ENCODE measurements at regions not wholly inside any gene's neighbourhood (a gene's known extent, or its start where the extent isn't known, plus 50 kb on each side); places are given as distances from the start of the nearest gene placed in this dataset.
"Not testable (repeated sequence)": the region's sequence is repeated elsewhere in the genome, so short reads cannot be mapped to it uniquely, and the experiment has no call there.

GRCh38 chr1:90812237-90812636, 95.1 kb upstream of the BARHL2 start:
- H3K4me1 ChIP-seq (ENCODE audit: control extremely low read depth in 1 of 4, control insufficient read depth in 4 of 4, insufficient read depth in 4 of 4, low read length in 3 of 4); POLR2A ChIA-PET; H3K36me3 ChIP-seq (ENCODE audit: control insufficient read depth in 4 of 4, insufficient read depth in 4 of 4, low read length in 3 of 4); CTCF ChIA-PET; H3K4me3 ChIP-seq (ENCODE audit: control insufficient read depth in 1 of 7, extremely low read depth in 1 of 7, insufficient read depth in 4 of 7, low read depth in 2 of 7, low read length in 6 of 7); H3K27me3 ChIP-seq (replicated peaks in 2 of 5; ENCODE audit: control insufficient read depth in 4 of 5, insufficient read depth in 5 of 5, low read length in 4 of 5); H3K27ac ChIP-seq (ENCODE audit: insufficient read depth in 1 of 2, low read depth in 1 of 2, low read length in 2 of 2, poor library complexity in 1 of 2, severe bottlenecking in 2 of 2); DNase-seq; H3K9me3 ChIP-seq (ENCODE audit: control extremely low read depth in 1 of 5, control insufficient read depth in 4 of 5, insufficient read depth in 2 of 5, low read depth in 1 of 5, low read length in 4 of 5): not testable (repeated sequence)
- WGBS (ENCODE audit: insufficient coverage), result 93% methylated on average over 3 of the region's 6 CpGs

GRCh38 chr1:90811444-90811950, 94.4 kb upstream of the BARHL2 start:
- H3K4me3 ChIP-seq (ENCODE audit: control insufficient read depth in 1 of 7, extremely low read depth in 1 of 7, insufficient read depth in 4 of 7, low read depth in 2 of 7, low read length in 6 of 7); H3K27me3 ChIP-seq (replicated peaks in 2 of 5; ENCODE audit: control insufficient read depth in 4 of 5, insufficient read depth in 5 of 5, low read length in 4 of 5); H3K4me1 ChIP-seq (ENCODE audit: control extremely low read depth in 1 of 4, control insufficient read depth in 4 of 4, insufficient read depth in 4 of 4, low read length in 3 of 4); H3K9me3 ChIP-seq (ENCODE audit: control extremely low read depth in 1 of 5, control insufficient read depth in 4 of 5, insufficient read depth in 2 of 5, low read depth in 1 of 5, low read length in 4 of 5); CTCF ChIA-PET; H3K27ac ChIP-seq (ENCODE audit: insufficient read depth in 1 of 2, low read depth in 1 of 2, low read length in 2 of 2, poor library complexity in 1 of 2, severe bottlenecking in 2 of 2); POLR2A ChIA-PET; H3K36me3 ChIP-seq (ENCODE audit: control insufficient read depth in 4 of 4, insufficient read depth in 4 of 4, low read length in 3 of 4): not testable (repeated sequence)
- WGBS (ENCODE audit: insufficient coverage), result no CpG with 5 or more reads among the region's 5 CpGs
- peak in 2 of 3 donors; percentile 52 to 67 for DNase-seq

DNA sequence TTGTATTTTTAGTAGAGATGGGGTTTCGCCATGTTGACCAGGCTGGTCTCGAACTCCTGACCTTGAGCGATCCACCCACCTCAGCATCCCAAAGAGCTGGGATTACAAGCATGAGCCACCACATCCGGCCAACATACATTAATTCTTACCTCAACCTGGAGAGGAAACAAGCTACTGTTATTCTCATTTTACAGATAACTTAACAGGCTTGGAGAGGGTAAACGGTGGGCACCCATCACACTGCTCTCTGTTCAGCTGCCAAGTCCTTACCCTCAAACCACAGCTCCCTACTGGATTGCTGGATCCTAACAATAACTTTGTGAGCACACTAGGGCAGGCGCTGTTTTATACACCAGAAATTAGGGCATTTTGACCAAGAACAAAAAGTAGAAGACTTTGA, 93.6 kb upstream of the BARHL2 start:
- ChIA-PET CTCF (no interaction called here), POLR2A (no interaction called here)

DNA sequence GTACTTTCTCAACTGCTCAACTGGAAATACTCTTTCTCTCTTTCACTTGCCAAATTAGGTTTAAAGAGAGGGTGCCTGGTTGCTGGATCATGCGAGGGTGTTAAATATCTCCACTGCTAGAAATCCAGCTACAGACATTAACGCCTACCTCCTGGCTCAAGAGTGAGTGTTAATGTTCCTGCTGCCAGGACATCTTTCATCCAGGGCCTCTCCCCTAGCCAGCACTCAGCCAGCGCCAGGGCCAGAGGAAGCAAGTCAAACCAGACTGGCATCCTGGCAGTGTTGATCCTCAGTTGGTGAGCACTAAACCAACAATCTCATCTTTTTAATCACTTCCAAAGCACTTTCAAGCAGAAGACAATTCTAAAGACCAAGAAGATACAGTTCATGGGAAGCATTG, 92.9 kb upstream of the BARHL2 start:
- Histone ChIP-seq H3K4me3 (ENCODE audit: control insufficient read depth in 1 of 7, extremely low read depth in 1 of 7, insufficient read depth in 4 of 7, low read depth in 2 of 7, low read length in 6 of 7) (no peak overlapping the region), H3K9me3 (ENCODE audit: control extremely low read depth in 1 of 5, control insufficient read depth in 4 of 5, insufficient read depth in 2 of 5, low read depth in 1 of 5, low read length in 4 of 5) (no peaks in the 10 kb centered on the region), H3K4me1 (ENCODE audit: control extremely low read depth in 1 of 4, control insufficient read depth in 4 of 4, insufficient read depth in 4 of 4, low read length in 3 of 4) (no peaks in the 10 kb centered on the region), H3K36me3 (ENCODE audit: control insufficient read depth in 4 of 4, insufficient read depth in 4 of 4, low read length in 3 of 4) (no peaks in the 10 kb centered on the region), H3K27ac (ENCODE audit: insufficient read depth in 1 of 2, low read depth in 1 of 2, low read length in 2 of 2, poor library complexity in 1 of 2, severe bottlenecking in 2 of 2) (no peak overlapping the region), H3K27me3 (replicated peaks in 2 of 5; ENCODE audit: control insufficient read depth in 4 of 5, insufficient read depth in 5 of 5, low read length in 4 of 5) (peaks cover 0 to 9% (median 3%) of the 10 kb centered on the region in 5 experiments)
- POLR2A ChIA-PET, result no interaction called here
- 77% methylated on average over 2 of the region's 3 CpGs for WGBS (ENCODE audit: insufficient coverage)
- CTCF ChIA-PET, result no interaction called here
- DNase-seq, result no peak

More for the DNA sequence above, 93.6 kb upstream of the BARHL2 start:
- WGBS (ENCODE audit: insufficient coverage), result 96% methylated on average over 2 of the region's 6 CpGs
- Histone ChIP-seq H3K4me3 (ENCODE audit: control insufficient read depth in 1 of 7, extremely low read depth in 1 of 7, insufficient read depth in 4 of 7, low read depth in 2 of 7, low read length in 6 of 7) (no peak overlapping the region), H3K27me3 (replicated peaks in 2 of 5; ENCODE audit: control insufficient read depth in 4 of 5, insufficient read depth in 5 of 5, low read length in 4 of 5) (peaks cover 0 to 9% (median 3%) of the 10 kb centered on the region in 5 experiments), H3K36me3 (ENCODE audit: control insufficient read depth in 4 of 4, insufficient read depth in 4 of 4, low read length in 3 of 4) (no peaks in the 10 kb centered on the region), H3K4me1 (ENCODE audit: control extremely low read depth in 1 of 4, control insufficient read depth in 4 of 4, insufficient read depth in 4 of 4, low read length in 3 of 4) (no peaks in the 10 kb centered on the region), H3K9me3 (ENCODE audit: control extremely low read depth in 1 of 5, control insufficient read depth in 4 of 5, insufficient read depth in 2 of 5, low read depth in 1 of 5, low read length in 4 of 5) (no peaks in the 10 kb centered on the region), H3K27ac (ENCODE audit: insufficient read depth in 1 of 2, low read depth in 1 of 2, low read length in 2 of 2, poor library complexity in 1 of 2, severe bottlenecking in 2 of 2) (no peak overlapping the region)
- DNase-seq, result no peak

DNA sequence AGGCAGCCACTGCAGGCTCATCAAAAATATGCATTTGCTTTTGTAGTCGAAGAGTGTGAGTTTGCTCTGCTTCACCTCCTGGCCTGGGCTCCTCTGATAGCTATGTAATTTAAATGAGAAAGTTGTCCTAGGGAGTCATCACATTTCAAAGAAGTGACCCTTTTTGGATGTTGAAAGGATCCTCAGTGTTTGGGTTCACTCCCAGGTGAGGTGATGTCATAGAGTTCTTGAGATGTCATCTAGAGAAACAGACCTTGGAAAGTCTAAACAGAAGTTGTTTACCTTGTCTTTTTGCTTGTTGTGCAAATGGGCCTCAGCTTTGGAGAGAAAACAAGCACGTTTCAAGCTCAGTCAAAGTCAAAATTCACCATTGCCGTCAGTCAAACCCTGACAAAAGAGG, 92.0 kb upstream of the BARHL2 start:
- no peaks in the 10 kb centered on the region for H3K4me1 ChIP-seq (ENCODE audit: control extremely low read depth in 1 of 4, control insufficient read depth in 4 of 4, insufficient read depth in 4 of 4, low read length in 3 of 4)
- no peak overlapping the region for H3K4me3 ChIP-seq (ENCODE audit: control insufficient read depth in 1 of 7, extremely low read depth in 1 of 7, insufficient read depth in 4 of 7, low read depth in 2 of 7, low read length in 6 of 7)
- H3K27ac ChIP-seq (ENCODE audit: insufficient read depth in 1 of 2, low read depth in 1 of 2, low read length in 2 of 2, poor library complexity in 1 of 2, severe bottlenecking in 2 of 2), result no peak overlapping the region
- no peaks in the 10 kb centered on the region for H3K9me3 ChIP-seq (ENCODE audit: control extremely low read depth in 1 of 5, control insufficient read depth in 4 of 5, insufficient read depth in 2 of 5, low read depth in 1 of 5, low read length in 4 of 5)
- CTCF ChIA-PET, result no interaction called here
- WGBS (ENCODE audit: insufficient coverage), result 65% methylated on average over 3 of the region's 3 CpGs
- no peaks in the 10 kb centered on the region for H3K36me3 ChIP-seq (ENCODE audit: control insufficient read depth in 4 of 4, insufficient read depth in 4 of 4, low read length in 3 of 4)
- H3K27me3 ChIP-seq (replicated peaks in 2 of 5; ENCODE audit: control insufficient read depth in 4 of 5, insufficient read depth in 5 of 5, low read length in 4 of 5), result peaks cover 0 to 9% (median 3%) of the 10 kb centered on the region in 5 experiments
- no peak for DNase-seq
- POLR2A ChIA-PET, result no interaction called here

GRCh38 chr1:90807329-90807728, 90.2 kb upstream of the BARHL2 start:
- ChIA-PET POLR2A (no interaction called here), CTCF (no interaction called here)
- Histone ChIP-seq H3K36me3 (ENCODE audit: control insufficient read depth in 4 of 4, insufficient read depth in 4 of 4, low read length in 3 of 4) (no peaks in the 10 kb centered on the region), H3K4me3 (ENCODE audit: control insufficient read depth in 1 of 7, extremely low read depth in 1 of 7, insufficient read depth in 4 of 7, low read depth in 2 of 7, low read length in 6 of 7) (no peak overlapping the region), H3K27ac (ENCODE audit: insufficient read depth in 1 of 2, low read depth in 1 of 2, low read length in 2 of 2, poor library complexity in 1 of 2, severe bottlenecking in 2 of 2) (no peak overlapping the region), H3K4me1 (ENCODE audit: control extremely low read depth in 1 of 4, control insufficient read depth in 4 of 4, insufficient read depth in 4 of 4, low read length in 3 of 4) (no peaks in the 10 kb centered on the region), H3K9me3 (ENCODE audit: control extremely low read depth in 1 of 5, control insufficient read depth in 4 of 5, insufficient read depth in 2 of 5, low read depth in 1 of 5, low read length in 4 of 5) (no peaks in the 10 kb centered on the region), H3K27me3 (replicated peaks in 2 of 5; ENCODE audit: control insufficient read depth in 4 of 5, insufficient read depth in 5 of 5, low read length in 4 of 5) (peaks cover 0 to 8% (median 3%) of the 10 kb centered on the region in 5 experiments)
- no peak for DNase-seq

DNA sequence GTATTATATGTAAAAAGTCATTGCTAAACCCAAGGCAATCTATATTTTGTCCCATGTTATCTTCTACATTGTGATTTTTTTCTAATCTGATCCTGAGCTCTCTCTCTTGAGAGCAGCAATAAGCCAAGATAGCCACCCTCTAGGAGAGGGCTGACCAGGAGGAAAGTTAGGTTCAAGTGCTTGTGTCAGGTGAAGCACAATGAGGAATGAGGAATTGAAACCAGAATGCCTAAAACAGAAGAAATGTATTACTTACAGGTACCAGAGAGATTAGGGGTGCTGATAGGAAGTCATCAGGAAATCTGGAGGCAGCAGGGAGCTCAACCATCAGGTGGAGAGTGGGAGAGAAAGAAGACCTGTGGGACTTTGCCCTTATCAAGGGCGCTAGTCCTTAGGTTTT, 85.5 kb upstream of the BARHL2 start:
- H3K4me3 ChIP-seq (ENCODE audit: control insufficient read depth in 1 of 7, extremely low read depth in 1 of 7, insufficient read depth in 4 of 7, low read depth in 2 of 7, low read length in 6 of 7), result no peak overlapping the region
- H3K27me3 ChIP-seq (replicated peaks in 2 of 5; ENCODE audit: control insufficient read depth in 4 of 5, insufficient read depth in 5 of 5, low read length in 4 of 5), result peaks cover 0 to 24% (median 11%) of the 10 kb centered on the region in 5 experiments
- no peak for DNase-seq
- CTCF ChIA-PET, result interaction anchor here (0.9 kb wide), 1 partner anchor 19 kb away, joined by 3 read pairs; no protein-coding TSS in a partner anchor
- POLR2A ChIA-PET, result no interaction called here
- no peaks in the 10 kb centered on the region for H3K9me3 ChIP-seq (ENCODE audit: control extremely low read depth in 1 of 5, control insufficient read depth in 4 of 5, insufficient read depth in 2 of 5, low read depth in 1 of 5, low read length in 4 of 5)
- H3K4me1 ChIP-seq (ENCODE audit: control extremely low read depth in 1 of 4, control insufficient read depth in 4 of 4, insufficient read depth in 4 of 4, low read length in 3 of 4), result no peaks in the 10 kb centered on the region
- H3K36me3 ChIP-seq (ENCODE audit: control insufficient read depth in 4 of 4, insufficient read depth in 4 of 4, low read length in 3 of 4), result no peaks in the 10 kb centered on the region
- H3K27ac ChIP-seq (ENCODE audit: insufficient read depth in 1 of 2, low read depth in 1 of 2, low read length in 2 of 2, poor library complexity in 1 of 2, severe bottlenecking in 2 of 2), result no peak overlapping the region
- WGBS (ENCODE audit: insufficient coverage), result 88% methylated on average over 1 of the region's 1 CpG
